ENCODE measurements at regions not wholly inside any gene's neighbourhood (a gene's known extent, or its start where the extent isn't known, plus 50 kb on each side); places are given as distances from the start of the nearest gene placed in this dataset.

DNA sequence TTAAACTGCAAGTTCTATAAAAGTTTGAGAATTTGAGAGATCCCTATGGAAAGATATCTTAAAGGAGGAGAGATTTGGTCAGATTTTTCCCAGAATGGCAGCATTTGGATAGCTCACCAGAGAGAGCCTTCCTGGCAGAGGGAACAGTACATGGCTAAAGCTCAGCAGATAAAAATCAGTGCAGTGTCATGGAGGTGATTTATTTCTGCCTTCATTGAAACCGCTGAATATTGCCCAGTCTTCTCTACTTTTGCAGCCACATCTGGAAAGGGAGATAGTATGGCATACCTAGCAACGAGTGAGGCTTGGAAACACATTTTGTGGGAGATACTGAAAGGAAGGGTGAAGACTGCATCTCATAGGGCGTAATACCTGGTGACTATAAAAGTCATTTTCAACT lies 155.2 kb downstream of the RFC3 start (continued):
- TF ChIP-seq HIC1 (tag by site-specific recombination; IDR thresholded peaks at IDR 0.05) = no peak
- TF ChIP-seq, protein P1, sequence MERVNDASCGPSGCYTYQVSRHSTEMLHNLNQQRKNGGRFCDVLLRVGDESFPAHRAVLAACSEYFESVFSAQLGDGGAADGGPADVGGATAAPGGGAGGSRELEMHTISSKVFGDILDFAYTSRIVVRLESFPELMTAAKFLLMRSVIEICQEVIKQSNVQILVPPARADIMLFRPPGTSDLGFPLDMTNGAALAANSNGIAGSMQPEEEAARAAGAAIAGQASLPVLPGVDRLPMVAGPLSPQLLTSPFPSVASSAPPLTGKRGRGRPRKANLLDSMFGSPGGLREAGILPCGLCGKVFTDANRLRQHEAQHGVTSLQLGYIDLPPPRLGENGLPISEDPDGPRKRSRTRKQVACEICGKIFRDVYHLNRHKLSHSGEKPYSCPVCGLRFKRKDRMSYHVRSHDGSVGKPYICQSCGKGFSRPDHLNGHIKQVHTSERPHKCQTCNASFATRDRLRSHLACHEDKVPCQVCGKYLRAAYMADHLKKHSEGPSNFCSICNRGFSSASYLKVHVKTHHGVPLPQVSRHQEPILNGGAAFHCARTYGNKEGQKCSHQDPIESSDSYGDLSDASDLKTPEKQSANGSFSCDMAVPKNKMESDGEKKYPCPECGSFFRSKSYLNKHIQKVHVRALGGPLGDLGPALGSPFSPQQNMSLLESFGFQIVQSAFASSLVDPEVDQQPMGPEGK (tag by site-specific recombination; IDR thresholded peaks at IDR 0.05) = no peak

DNA sequence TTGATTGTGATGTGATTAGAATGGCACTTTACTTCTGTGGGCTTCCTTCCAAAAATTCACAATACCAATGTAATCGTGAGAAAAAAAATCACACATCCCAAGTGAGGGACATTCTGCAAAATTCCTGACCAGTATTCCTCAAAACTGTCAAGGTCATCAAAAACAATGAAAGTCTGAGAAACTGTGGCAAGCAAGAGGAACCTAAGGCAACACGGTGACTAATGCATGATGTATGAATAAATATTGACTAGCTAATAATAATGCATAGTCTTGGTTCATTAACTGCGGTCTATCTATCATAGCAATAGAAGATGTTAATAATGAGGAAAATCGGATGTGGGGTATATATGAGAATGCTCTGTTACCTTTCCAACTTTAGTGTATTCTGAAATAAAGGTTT lies 159.0 kb downstream of the RFC3 start:
- POLR2A ChIA-PET = no interaction called here
- no peaks in the 10 kb centered on the region for H3K4me1 ChIP-seq (ENCODE audit: control insufficient read depth, insufficient read depth, low read length)
- H3K4me3 ChIP-seq (ENCODE audit: low read depth, low read length) = no peak overlapping the region
- H3K9me3 ChIP-seq (ENCODE audit: control insufficient read depth, insufficient read depth, low read depth, low read length) = no peaks in the 10 kb centered on the region
- CTCF ChIA-PET = interaction anchor here (1.0 kb wide), 1 partner anchor 46 kb away, joined by 3 read pairs; no protein-coding TSS in a partner anchor
- TF ChIP-seq ZNF670 (tag by site-specific recombination; IDR thresholded peaks at IDR 0.05; ENCODE audit: low read depth) (no peak), GFI1B (tag by site-specific recombination; IDR thresholded peaks at IDR 0.05) (no peak), ZIC2 (tag by site-specific recombination; IDR thresholded peaks at IDR 0.05) (no peak), ZBTB8A (tag by site-specific recombination; IDR thresholded peaks at IDR 0.05) (no peak), BCL11B (tag by site-specific recombination; IDR thresholded peaks at IDR 0.05; ENCODE audit: low read depth) (no peak), EGR2 (tag by site-specific recombination; IDR thresholded peaks at IDR 0.05; ENCODE audit: low read depth) (no peak), WT1 (tag by site-specific recombination; IDR thresholded peaks at IDR 0.05) (no peak), ZNF223 (tag by site-specific recombination; IDR thresholded peaks at IDR 0.05) (no peak), ZNF513 (tag by site-specific recombination; IDR thresholded peaks at IDR 0.05) (no peak), KLF8 (tag by site-specific recombination; IDR thresholded peaks at IDR 0.05) (no peak), ZNF184 (tag by site-specific recombination; IDR thresholded peaks at IDR 0.05) (no peak)
- TF ChIP-seq, protein P2, sequence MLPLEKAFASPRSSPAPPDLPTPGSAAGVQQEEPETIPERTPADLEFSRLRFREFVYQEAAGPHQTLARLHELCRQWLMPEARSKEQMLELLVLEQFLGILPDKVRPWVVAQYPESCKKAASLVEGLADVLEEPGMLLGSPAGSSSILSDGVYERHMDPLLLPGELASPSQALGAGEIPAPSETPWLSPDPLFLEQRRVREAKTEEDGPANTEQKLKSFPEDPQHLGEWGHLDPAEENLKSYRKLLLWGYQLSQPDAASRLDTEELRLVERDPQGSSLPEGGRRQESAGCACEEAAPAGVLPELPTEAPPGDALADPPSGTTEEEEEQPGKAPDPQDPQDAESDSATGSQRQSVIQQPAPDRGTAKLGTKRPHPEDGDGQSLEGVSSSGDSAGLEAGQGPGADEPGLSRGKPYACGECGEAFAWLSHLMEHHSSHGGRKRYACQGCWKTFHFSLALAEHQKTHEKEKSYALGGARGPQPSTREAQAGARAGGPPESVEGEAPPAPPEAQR (tag by site-specific recombination; IDR thresholded peaks at IDR 0.05) = no peak
- TF ChIP-seq, protein P3, sequence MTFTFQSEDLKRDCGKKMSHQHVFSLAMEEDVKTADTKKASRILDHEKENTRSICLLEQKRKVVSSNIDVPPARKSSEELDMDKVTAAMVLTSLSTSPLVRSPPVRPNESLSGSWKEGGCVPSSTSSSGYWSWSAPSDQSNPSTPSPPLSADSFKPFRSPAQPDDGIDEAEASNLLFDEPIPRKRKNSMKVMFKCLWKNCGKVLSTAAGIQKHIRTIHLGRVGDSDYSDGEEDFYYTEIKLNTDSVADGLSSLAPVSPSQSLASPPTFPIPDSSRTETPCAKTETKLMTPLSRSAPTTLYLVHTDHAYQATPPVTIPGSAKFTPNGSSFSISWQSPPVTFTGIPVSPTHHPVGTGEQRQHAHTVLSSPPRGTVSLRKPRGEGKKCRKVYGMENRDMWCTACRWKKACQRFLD (tag by site-specific recombination; IDR thresholded peaks at IDR 0.05) = no peak
- TF ChIP-seq, protein P4, sequence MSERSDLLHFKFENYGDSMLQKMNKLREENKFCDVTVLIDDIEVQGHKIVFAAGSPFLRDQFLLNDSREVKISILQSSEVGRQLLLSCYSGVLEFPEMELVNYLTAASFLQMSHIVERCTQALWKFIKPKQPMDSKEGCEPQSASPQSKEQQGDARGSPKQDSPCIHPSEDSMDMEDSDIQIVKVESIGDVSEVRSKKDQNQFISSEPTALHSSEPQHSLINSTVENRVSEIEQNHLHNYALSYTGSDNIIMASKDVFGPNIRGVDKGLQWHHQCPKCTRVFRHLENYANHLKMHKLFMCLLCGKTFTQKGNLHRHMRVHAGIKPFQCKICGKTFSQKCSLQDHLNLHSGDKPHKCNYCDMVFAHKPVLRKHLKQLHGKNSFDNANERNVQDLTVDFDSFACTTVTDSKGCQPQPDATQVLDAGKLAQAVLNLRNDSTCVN (tag by site-specific recombination; optimal IDR thresholded peaks at IDR 0.05) = no peak
- no peak overlapping the region for H3K27ac ChIP-seq (ENCODE audit: extremely low read depth, low read depth, low read length)
- H3K36me3 ChIP-seq (ENCODE audit: control insufficient read depth in 2 of 2, insufficient read depth in 1 of 2, low read length in 2 of 2) = no peaks in the 10 kb centered on the region
